Right forelimb (tissue), 1 donor: ENCODE measurements at regions not wholly inside any gene's neighbourhood (a gene's known extent, or its start where the extent isn't known, plus 50 kb on each side); places are given as distances from the start of the nearest gene placed in this dataset.
"Not testable (repeated sequence)": the region's sequence is repeated elsewhere in the genome, so short reads cannot be mapped to it uniquely, and the experiment has no call there.

Experiments used
- DNase-seq: peaks from one replicate; pipeline ENCODE4 v3.0.0-alpha.2; 2018

DNA sequence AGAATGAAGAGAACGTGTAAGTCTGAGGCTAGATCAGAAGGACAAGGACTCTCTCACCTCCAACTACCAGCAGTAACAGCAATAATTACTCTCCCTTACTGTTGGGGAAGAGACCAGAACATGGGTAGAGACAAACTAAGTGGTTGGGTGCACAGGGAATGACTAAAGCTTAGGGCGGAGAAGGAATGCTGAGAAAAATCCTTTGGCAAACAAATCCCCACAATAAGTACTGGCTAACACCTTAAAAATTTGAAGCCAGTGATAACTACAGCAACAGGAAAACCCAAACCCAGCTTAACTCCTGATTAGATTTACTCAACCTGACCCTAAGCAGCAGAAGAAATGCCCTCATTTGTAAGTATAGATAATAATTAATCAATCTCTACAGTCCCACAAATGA lies 759.0 kb downstream of the AACS start:
- no peak for DNase-seq

DNA sequence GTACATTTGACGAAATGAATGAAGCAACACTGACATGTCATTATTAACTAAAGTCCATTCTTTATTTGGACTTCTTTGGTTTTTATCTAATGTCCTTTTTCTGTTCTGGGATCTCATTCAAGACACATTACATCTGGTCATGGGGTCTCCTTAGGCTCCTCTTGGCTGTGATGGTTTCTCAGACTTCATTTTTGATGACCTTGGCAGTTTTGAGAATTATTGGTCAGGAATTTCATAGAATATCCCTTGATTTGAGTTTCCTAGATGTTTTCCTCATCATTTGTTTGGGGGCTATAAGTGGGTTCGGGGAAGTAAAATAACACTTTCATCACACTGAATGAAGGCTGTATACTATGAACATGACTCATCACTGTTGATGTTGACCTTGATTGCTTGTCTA lies 770.6 kb downstream of the AACS start:
- no peak for DNase-seq

DNA sequence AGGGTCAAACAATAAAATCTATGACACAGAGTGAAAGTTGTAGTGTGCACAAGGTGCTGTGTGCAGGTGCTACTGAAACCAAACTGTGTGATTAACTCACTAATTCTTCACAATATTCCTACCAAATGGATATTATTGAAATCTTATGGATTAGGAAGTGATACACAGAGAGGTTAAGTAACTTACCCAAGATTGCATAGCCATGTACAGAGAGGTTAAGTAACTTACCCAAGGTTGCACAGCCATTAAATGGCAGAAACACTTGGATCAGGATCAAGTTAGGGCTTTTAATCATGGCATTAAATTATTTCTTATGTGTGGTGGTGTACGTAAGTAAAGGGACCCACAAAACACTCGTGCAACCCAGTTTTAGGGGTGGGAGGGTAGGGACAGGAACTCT lies 771.4 kb downstream of the AACS start:
- DNase-seq, result no peak

DNA sequence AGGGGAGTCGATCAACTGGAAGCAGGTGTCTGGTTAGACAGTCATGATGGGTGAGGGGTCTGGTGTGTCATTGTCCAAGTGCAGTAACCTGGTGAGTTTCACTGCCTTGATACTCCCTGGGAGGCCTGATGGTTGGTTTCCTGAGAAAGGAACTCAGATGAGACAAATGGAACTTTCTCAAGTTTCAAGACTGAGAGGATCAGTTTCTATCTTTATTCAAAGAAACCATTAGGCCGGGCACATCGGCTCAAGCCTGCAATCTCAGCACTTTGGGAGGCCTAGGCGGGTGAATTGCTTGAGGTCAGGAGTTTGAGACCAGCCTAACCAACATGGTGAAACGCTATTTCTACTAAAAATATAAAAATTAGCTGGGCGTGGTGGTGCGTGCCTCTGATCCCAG lies 776.1 kb downstream of the AACS start:
- DNase-seq, result no peak

DNA sequence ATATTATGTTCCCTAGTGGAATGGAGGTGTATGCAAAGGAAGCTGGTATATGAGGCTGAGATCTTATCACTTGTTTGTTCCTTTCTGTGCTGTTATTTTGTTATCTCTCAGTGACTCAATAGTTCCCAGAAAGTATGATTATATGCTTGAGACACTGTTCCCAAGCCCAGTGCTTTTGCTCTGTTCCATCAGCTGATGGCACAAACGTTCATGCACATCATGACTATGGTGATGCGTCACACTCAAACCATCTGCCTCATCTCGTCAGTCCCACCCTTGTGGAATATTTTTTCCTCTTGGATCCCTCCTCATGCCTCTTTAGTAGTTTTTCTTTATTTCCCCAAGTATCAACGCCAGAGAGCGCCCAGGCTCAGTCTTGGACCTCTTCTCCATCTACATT lies 786.9 kb downstream of the AACS start:
- no peak for DNase-seq

DNA sequence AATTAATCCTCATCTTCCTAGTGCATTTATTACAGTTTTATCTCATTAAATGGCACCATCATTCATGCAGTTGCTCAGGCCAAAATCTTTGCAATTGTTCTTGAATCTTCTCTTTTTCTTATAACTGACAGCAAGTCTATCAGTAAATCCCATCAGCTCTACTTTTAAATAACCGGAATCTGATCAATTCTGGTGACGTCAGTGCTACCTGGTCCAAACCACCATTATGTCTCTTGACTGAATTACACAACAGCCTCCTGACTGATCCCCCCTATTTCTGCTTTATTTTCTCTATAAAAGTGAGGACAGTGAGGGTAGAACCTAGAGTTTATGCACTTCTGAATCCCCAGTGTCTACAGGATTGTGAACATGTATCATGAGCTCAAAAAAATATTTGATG lies 787.4 kb downstream of the AACS start:
- no peak for DNase-seq

DNA sequence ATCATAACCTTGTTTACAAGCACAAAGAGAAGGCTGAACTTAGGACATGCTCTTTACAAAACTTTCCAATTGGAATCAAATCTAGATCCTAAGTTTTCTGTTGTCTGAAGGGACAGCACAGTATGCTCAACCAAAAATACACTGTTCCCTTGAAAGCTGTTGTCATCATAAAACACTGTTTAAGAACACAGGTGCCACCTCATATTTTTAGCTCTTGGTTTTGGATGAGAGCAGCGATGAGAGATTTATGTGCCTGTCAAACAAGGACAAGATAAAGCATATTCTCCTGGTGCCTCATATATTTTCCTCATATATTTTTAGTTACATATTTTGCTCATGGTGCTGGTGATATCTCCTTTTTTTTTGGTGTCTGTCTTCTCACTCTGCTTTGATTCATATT lies 788.4 kb downstream of the AACS start:
- no peak for DNase-seq

DNA sequence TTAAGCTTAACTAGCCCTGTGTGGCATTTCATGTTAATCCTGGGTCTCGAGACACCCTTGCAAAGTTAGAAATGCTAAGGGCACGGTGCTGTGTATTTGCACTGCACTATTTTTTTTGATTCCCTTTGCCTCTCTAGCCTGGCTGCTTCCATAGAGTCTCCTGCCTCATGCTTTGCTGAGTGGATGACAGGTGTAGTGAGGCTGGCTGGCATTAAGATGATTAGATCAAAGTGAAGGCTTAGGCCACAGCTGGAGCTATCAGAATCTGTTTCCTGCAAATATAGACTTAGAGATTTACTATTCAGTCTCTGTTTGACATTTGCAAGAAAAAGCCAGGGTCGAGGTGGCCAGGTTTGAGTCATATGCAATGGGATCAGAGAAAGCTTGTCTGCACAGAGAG lies 791.1 kb downstream of the AACS start:
- DNase-seq, result no peak

DNA sequence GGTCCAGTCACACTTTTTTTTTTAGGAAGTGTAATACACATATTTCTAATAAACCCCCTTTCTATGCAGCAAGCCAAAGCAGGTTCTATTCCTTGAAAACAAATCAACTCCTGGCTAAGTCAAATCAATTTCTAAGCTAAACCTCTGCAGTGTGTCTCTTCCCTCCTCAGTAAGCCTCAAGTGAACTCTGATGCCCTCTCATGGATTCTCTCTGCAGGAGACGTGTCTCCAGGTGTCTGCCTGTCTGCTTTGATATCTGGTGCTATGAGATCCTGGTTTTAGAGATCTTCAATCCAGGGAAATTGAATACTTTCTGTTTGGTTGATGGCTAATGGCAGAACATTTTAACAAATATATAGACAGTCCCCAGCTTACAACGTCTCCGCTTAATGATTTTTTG lies 791.7 kb downstream of the AACS start:
- DNase-seq, result no peak

DNA sequence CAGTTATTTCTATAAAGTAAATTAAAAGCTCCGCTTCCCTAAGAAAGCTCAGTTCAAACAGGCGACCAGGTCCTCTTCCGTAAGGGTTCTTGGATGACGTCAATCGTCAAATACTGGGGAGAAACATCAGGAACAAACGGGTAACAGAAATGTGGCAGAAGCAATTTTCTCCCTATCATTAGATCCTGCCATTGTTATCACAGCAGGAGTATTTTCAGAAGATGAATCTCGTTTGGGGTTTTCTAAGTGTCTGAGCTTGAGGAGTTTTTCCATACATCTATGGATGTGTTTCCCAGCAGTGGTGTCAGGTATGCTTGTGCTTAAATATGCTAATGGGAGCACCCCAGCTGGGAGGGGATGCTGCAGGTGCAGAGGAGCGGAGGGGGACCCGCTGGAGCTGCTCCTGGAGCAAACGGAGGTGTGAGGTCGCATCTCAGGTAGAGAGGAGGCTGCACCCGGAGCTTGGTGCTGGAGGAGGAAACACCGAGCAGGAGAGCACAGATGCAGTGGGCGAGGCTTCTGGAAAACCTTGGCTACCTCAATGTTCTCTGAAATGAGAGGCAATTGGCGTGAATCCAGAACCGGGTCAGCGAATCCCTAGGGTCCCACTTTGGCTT lies 795.5 kb downstream of the AACS start:
- no peak for DNase-seq

DNA sequence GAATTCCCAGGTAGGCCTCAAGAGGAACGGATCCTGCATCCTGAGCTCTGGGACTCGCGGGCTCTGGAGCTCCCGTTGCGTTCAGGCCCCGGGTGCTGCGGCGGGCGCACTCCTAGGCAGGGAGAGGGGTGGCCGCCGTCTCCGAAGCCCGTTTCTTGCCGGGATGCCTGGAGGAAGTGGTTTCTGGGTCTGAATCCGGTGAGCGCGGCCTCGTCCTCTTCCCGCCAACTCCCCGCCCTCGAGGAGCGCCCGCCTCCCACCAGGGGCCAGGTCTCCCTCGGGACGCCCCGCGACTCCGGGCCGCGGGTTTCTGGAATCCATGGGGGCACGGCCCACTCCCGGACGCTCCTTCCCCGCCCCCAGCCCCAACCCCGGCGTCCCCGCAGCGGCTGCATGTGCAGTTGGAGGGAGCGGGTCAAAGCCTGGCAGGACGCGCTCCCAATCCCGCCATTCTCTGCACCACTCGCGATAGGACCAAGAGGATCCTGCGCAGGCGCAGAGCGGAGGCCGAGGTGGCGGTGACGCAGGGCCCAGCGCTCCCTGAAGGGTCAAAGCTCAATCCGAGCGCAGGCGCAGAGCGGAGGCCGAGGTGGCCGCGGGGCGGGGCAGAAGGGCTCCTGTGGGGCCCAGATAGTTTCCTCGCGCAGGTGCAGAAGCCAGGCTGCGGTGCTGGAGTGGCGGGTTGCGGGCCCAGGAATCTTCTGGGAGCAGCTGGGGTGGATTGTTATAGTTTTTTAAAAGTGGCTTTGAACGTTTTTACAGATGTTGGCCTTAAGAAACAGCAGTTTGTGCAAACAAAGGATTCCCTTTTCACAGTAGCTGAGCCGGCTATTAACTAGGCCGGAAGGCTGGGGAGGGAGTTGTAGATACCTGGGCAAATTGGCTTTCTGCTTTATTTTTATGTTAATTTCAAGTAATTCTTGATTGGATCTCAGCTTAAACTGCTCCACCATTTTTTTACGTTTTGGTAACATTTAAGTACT lies 796.4 kb downstream of the AACS start:
- DNase-seq, result peak; percentile 87

DNA sequence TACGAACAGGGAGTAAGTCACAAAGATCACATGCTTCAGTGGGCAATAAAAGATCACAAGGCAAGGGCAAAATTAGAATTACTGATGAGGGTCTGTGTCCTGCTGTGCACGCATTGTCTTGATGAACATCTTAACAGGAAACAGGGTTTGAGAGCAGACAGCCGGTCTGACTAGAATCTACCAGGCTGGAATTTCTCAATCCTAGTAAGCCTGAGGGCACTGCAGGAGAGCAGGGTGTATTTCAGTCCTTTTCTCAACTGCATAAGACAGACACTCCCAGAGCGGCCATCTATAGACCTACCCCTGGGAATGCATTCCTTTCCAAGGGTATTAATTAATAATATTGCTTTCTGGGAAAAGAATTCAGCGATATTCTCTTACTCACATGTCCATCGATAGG lies 800.0 kb downstream of the AACS start:
- not testable (repeated sequence) for DNase-seq

DNA sequence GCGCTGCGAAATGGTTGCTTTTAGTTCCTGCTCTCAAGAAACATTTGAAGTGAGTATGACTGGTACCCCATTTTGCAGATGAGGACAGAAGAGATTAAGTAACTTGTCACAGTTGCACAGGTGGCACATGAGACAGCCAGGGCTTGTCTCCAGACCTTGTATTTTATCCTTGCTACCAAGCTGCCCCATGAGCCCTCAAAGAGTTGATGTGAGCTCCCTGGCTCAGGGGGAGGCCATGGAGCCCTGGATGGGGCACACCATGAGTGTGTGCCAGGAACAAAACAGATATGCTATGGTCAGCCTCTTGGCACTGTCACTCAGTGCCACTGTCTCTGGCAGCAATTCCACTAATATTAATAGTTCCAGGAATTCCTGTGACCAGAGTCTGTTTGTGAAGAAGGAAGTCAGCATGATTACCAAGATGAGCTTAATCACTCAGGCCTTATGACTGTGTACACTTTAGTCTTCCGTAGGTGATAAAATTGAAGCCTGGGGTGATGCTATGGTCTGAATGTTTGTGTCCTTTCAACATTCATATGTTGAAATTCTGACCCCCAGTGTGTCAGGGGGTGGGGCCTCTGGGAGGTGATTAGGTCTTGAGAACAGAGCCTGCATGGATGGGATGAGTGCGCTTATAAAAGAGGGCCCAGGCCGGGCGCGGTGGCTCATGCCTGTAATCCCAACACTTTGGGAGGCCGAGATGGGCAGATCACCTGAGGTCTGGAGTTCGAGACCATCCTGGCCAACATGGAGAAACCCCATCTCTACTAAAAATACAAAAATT lies 806.8 kb downstream of the AACS start:
- no peak for DNase-seq

DNA sequence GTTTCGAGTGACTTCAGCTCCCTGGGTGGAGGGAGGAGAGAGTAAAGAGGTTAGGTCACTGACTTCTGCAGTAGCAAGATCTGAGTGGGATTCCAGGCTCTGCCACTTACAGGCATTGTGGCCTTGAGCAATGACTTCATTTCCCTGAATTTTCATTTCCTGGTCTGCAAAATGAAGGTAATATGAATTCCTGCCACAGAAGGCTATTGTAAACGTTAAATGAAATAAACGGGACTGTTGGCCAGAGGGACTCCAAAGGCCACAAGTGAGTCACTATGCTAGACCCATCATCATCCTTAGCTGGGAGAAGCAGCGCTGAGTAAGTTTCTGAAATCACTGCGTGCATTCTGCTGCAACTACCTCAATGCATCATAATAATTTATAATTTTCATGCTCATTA lies 807.8 kb downstream of the AACS start:
- no peak for DNase-seq

DNA sequence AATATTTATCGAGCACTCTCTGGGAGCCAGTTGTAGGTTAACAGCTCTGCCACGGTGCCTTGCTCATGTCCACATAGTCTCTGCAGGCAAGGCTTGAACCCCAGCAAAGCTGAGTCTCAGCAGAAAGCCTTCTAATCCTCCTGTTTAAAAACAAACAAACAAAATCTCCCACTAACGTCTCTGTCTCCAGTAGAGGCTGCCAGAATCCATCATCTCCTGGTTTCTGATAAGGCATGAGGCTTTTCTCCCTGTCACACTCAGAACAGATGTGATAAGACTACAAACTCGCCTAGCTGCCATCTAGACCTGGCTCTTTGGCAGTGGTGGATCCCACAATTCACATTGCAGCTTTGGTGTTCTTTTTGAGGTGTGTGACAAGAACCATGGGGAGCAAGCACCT lies 813.2 kb downstream of the AACS start:
- DNase-seq, result no peak

DNA sequence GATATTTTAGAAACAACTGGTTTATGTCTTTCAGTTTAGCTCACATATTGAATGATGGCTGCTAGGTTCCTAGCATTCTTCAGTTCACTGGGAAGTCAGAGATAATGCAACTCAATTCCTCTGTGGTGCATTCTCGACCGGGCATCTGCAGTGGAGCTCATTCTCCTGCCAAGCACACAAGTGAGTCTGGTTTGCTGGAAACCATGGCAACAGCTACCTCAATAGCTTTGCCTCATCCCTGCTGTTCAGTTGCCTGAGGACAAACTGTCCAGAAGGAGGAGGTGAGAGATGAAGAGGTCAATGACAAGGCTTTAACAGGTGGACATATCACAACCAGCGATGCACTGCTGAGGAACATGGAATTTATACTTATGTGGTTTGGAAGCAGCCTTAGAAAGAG lies 816.9 kb downstream of the AACS start:
- no peak for DNase-seq

DNA sequence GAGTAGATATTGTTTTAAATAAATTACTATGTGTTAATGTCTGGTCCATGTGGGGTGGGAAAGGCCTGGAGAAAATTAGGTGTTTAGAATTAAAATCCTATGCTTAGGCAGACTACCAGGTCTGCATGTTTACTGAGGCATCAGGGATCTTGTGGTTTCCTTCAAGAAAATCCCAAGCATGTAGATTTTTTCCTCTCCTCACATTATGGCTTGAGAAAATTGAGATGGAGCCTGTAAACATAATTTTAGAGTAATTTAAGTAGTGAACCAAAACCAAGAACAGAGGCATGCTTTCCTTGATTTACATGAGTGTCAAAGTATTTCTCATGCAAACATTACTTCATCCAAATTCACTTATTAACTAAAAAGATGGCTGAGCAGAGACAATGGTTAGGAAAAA lies 823.7 kb downstream of the AACS start:
- DNase-seq, result no peak

DNA sequence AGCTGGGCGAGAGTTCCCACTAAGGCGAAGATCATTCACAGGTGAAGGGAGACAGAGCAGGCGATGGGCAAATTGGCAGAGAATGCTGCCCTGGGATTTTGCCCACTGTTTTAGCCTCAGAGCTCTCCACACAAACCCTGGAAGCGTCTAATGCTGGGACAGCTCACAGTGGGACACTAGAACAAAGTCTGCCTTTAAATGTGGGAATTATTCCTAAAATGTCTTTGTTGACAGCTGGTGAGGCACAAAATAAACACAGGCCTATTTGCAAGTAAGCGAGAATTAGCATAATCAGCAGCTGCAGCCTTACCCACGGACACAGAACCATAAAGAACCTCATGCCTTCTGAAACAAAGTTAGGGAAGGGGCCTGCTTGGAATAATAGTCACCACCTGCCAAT lies 824.5 kb downstream of the AACS start:
- no peak for DNase-seq

DNA sequence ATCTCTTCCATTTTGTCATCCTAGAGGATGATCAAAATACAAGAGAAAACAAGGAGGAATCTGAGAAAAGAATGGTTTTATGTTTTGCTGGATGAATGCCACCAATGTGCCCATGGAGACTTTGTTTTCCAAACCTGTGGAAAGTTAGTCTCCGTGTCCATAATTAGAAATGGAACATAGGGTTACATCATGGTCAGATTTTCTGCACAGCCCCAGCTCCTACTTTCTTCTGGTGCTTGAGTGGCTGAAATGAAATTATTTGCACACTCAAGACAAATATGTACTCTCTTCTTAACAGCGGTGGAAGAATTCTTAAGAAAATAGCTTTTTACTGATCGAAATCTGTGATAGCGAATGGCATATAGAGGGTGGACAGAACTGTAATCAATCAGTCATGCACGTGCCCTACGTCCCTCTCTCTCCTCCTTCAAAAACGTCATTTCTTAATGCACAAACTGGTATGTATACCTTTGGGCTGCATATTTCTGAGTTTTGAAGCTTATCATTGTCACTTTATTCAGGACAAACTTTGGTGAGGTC lies 825.2 kb downstream of the AACS start:
- no peak for DNase-seq

DNA sequence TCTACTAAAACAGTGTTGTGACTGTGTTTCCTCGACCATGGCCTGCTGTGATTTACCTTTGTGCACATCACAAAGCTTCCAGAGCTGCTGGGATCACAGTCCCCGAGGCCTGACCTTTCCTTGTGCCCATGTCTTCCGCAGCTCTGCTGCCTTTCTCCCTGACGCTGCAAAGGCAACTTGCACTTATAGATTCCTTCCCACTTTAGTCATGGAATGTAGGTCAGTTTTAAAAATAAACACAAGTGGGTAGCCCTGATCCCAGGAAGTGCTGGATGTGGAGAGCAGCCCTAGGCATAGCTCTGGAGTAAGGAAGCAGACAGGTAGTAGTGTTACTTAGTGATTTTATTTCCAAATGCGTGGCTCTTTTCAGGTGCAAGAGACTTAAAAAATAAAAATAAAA lies 825.7 kb downstream of the AACS start:
- DNase-seq, result no peak

DNA sequence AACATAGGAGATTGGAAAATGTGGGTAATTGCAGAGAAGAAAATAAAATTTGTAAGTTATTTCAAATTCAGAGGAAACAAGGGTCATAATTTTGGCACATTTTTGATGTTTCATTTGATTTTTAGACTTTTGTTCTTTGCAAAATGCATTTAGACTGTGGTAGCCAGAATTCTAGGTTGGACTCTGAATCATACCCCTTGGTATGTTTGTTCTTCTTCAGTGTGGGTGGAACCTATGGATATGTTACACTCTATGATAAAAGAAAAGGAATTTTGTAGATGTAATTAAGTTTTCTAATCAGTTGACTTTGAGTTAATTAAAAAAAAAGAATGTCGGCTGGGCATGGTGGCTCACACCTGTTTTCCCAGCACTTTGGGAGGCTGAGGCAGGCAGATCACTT lies 827.0 kb downstream of the AACS start:
- no peak for DNase-seq

DNA sequence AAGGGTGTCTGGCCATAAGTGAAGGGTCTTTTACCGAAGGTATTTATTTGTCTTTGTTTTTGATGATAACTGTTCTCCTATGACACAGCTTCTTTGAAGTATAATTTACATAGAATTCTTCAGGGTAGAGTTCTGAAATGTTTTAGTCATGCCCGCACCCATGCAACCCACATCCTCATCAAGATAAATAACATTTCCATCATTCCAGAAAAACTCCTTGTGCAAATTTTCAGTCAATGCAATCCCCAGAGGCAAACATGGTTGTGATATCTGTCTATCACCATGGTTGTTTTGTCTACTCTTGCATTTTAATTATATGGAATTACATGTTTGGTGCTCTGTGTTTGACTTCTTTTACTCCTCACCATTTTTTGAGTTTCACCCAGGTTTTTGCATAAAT lies 837.8 kb downstream of the AACS start:
- no peak for DNase-seq

DNA sequence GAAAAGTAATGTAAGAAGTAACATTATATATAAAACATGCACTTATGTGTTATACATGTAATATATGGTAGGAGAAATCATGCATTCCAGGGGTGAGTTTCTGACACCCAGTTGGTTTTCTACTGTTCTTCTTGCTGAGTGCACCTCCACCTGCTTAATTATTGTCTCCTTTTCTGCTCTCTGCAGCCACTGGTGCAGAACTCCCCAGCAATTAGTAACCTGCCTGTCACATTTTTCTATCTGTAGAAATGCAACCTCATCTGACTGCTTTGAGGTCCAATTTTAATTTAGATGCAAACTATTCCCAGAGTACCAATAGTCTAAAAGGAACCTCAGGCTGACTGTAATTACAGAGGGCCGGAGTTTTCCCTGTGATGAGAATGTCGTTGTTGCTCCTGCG lies 842.1 kb downstream of the AACS start:
- DNase-seq, result no peak
